Esophagus muscularis mucosa (tissue), 4 donors: ENCODE measurements at regions not wholly inside any gene's neighbourhood (a gene's known extent, or its start where the extent isn't known, plus 50 kb on each side); places are given as distances from the start of the nearest gene placed in this dataset.

Experiments used
- DNase-seq: peaks from one replicate; pipeline ENCODE4 v3.0.0-alpha.2; 2017; ENCODE audit errors: extremely low spot score
- H3K27ac ChIP-seq, 4 donors: fragments of 200-600 bp; sonication (generic); replicated peaks in 1 of 4; 1 replicate in 3 of 4; 2 replicates in 1 of 4; pipeline ENCODE4 v1.5.1; 2016 to 2019; ENCODE audit warnings: mild to moderate bottlenecking in 1 of 4
- H3K27me3 ChIP-seq, 4 donors: fragments of 200-600 bp; sonication (generic); one replicate each; pipeline versions ENCODE4 v1.5.1 to v1.6.0; 2016 to 2019
- H3K36me3 ChIP-seq, 4 donors: fragments of 200-600 bp; sonication (generic); one replicate each; pipeline ENCODE4 v1.5.1; 2016 to 2019
- H3K4me1 ChIP-seq, 4 donors: fragments of 200-600 bp; sonication (generic); one replicate each; pipeline ENCODE4 v1.5.1; 2016 to 2019
- H3K4me3 ChIP-seq, 4 donors: fragments of 200-600 bp; sonication (generic); 1 replicate in 2 of 4; 2 replicates in 2 of 4; pipeline ENCODE4 v1.5.1; 2016 to 2019; ENCODE audit warnings: mild to moderate bottlenecking in 4 of 4, moderate library complexity in 1 of 4
- H3K9me3 ChIP-seq, 4 donors: fragments of 200-600 bp; sonication (generic); 1 replicate in 3 of 4; 2 replicates in 1 of 4; pipeline ENCODE4 v1.5.1; 2016 to 2019
- CTCF ChIP-seq, 3 experiments: fragments of 200-600 bp in 2 of 3; fragments of 450-650 bp in 1 of 3; sonication (generic) in 2 of 3; IDR thresholded peaks; one replicate each; pipeline ENCODE4 v1.5.1; 2017 to 2019; ENCODE audit warnings: antibody characterized with exemption in 3 of 3, mild to moderate bottlenecking in 2 of 3, moderate library complexity in 1 of 3
- EP300 ChIP-seq: sonication (generic); formaldehyde crosslinking; IDR thresholded peaks from one replicate; pipeline ENCODE4 v1.6.1; 2017; ENCODE audit warnings: antibody characterized with exemption
- POLR2A ChIP-seq: fragments of 450-650 bp; IDR thresholded peaks from one replicate; pipeline ENCODE4 v1.6.1; 2017; ENCODE audit warnings: antibody characterized with exemption, moderate library complexity, mild to moderate bottlenecking, low read depth
- POLR2AphosphoS5 ChIP-seq, 2 donors: sonication (generic); formaldehyde crosslinking; IDR thresholded peaks; one replicate each; pipeline ENCODE4 v1.6.1; 2017; ENCODE audit warnings: antibody characterized with exemption in 2 of 2
- WGBS: methylation state at CpG from one replicate; pipeline ENCODE4 v1.1.5; 2018; 5-methylcytosine and 5-hydroxymethylcytosine counted together
- intact Hi-C: fragments of 100-400 bp; cut with DNase I; formaldehyde crosslinking; loops from one replicate; pipeline ENCODE4 v1.15.1; 2023

- 82% methylated on average over 3 of the region's 3 CpGs for WGBS
- Histone ChIP-seq H3K4me3 (no peak overlapping the region), H3K36me3 (no peaks in the 10 kb centered on the region), H3K4me1 (no peaks in the 10 kb centered on the region), H3K9me3 (no peaks in the 10 kb centered on the region), H3K27me3 (no peaks in the 10 kb centered on the region), H3K27ac (no peak overlapping the region)
- peak; percentile 24 for DNase-seq
- TF ChIP-seq CTCF (IDR thresholded peaks at IDR 0.05), result no peak
- no peak for TF ChIP-seq POLR2A
- TF ChIP-seq POLR2AphosphoS5 (IDR thresholded peaks at IDR 0.05), result no peak
- TF ChIP-seq EP300, result no peak
- intact Hi-C loops, result no loop called here
Observed at GRCh38 chr6:45787384-45787783, 228.3 kb downstream of the CLIC5 start.

- peak; percentile 62 for DNase-seq
- Histone ChIP-seq H3K36me3 (no peaks in the 10 kb centered on the region), H3K4me3 (no peak overlapping the region), H3K9me3 (no peaks in the 10 kb centered on the region), H3K27ac (no peak overlapping the region), H3K27me3 (no peaks in the 10 kb centered on the region), H3K4me1 (no peaks in the 10 kb centered on the region)
- WGBS, result 70% methylated on average over 6 of the region's 6 CpGs
- intact Hi-C loops, result no loop called here
- TF ChIP-seq POLR2A (no peak), POLR2AphosphoS5 (IDR thresholded peaks at IDR 0.05) (no peak), CTCF (IDR thresholded peaks at IDR 0.05) (no peak), EP300 (no peak)
Observed at GRCh38 chr6:45786355-45786781, 229.3 kb downstream of the CLIC5 start.

GRCh38 chr6:45784250-45784649 is 231.4 kb downstream of the CLIC5 start:
- Histone ChIP-seq H3K4me3 (no peak overlapping the region), H3K27me3 (no peaks in the 10 kb centered on the region), H3K27ac (no peak overlapping the region), H3K4me1 (no peaks in the 10 kb centered on the region), H3K9me3 (no peaks in the 10 kb centered on the region), H3K36me3 (no peaks in the 10 kb centered on the region)
- intact Hi-C loops, result no loop called here
- WGBS, result 85% methylated on average over 1 of the region's 1 CpG
- DNase-seq, result no peak
- TF ChIP-seq CTCF (IDR thresholded peaks at IDR 0.05), result no peak
- TF ChIP-seq POLR2AphosphoS5 (IDR thresholded peaks at IDR 0.05), result no peak
- no peak for TF ChIP-seq EP300
- no peak for TF ChIP-seq POLR2A

DNA sequence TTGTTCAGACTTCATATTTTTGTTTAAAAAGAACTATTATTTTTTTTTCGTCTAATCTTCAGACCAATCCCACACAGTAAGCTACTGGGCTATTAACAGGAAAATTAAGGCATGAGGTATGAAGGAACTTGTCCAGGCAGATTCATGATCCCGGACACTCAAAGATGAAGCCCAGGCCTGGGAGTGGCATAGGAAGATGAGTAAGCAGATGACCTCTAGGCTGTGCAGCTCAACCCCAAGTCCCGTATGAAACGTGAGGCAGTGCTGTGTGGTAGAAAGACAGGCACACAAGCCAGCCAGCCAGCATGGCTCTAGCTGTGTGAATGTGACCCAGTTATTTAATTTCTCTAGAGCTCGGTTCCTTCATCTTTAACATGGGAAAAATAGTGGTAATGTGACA is 231.9 kb downstream of the CLIC5 start:
- Histone ChIP-seq H3K27ac (no peak overlapping the region), H3K4me3 (no peak overlapping the region), H3K36me3 (no peaks in the 10 kb centered on the region), H3K27me3 (no peaks in the 10 kb centered on the region), H3K4me1 (no peaks in the 10 kb centered on the region), H3K9me3 (no peaks in the 10 kb centered on the region)
- intact Hi-C loops, result no loop called here
- no peak for TF ChIP-seq POLR2AphosphoS5 (IDR thresholded peaks at IDR 0.05)
- no peak for TF ChIP-seq POLR2A
- no peak for TF ChIP-seq CTCF (IDR thresholded peaks at IDR 0.05)
- TF ChIP-seq EP300, result no peak
- WGBS, result 83% methylated on average over 5 of the region's 5 CpGs
- DNase-seq, result peak; percentile 66

- Histone ChIP-seq H3K4me1 (no peaks in the 10 kb centered on the region), H3K27ac (no peak overlapping the region), H3K27me3 (no peaks in the 10 kb centered on the region), H3K4me3 (no peak overlapping the region), H3K36me3 (no peaks in the 10 kb centered on the region), H3K9me3 (no peaks in the 10 kb centered on the region)
- intact Hi-C loops, result no loop called here
- peak; percentile 66 for DNase-seq
- WGBS, result 81% methylated on average over 3 of the region's 3 CpGs
- TF ChIP-seq CTCF (IDR thresholded peaks at IDR 0.05) (no peak), POLR2A (no peak), EP300 (no peak), POLR2AphosphoS5 (IDR thresholded peaks at IDR 0.05) (no peak)
Observed at GRCh38 chr6:45781890-45782289, 233.8 kb downstream of the CLIC5 start.
